GM12892 (cell line): ENCODE measurements at regions not wholly inside any gene's neighbourhood (a gene's known extent, or its start where the extent isn't known, plus 50 kb on each side); places are given as distances from the start of the nearest gene placed in this dataset.
"Not testable (repeated sequence)": the region's sequence is repeated elsewhere in the genome, so short reads cannot be mapped to it uniquely, and the experiment has no call there.

Experiments used
- DNase-seq: peaks from one replicate; pipeline ENCODE4 v3.0.0; 2011; ENCODE audit not compliant: insufficient read length
- FAIRE-seq: peaks from 2 replicates; lab custom pipeline; 2011; peaks lifted over from hg19 to GRCh38; lab: Jason Lieb, UNC
- POLR2A ChIP-seq: IDR thresholded peaks from 2 replicates; pipeline ENCODE4 v1.6.1; 2011; ENCODE audit warnings: low read depth, low read length, control low read depth
- POLR2AphosphoS5 ChIP-seq: IDR thresholded peaks from 2 replicates; pipeline ENCODE4 v1.6.1; 2011; ENCODE audit warnings: low read depth, low read length, control low read depth
- TAF1 ChIP-seq: IDR thresholded peaks from 2 replicates; pipeline ENCODE4 v1.6.1; 2011; ENCODE audit warnings: low read depth, mild to moderate bottlenecking, control low read depth, low read length, borderline replicate concordance

DNA sequence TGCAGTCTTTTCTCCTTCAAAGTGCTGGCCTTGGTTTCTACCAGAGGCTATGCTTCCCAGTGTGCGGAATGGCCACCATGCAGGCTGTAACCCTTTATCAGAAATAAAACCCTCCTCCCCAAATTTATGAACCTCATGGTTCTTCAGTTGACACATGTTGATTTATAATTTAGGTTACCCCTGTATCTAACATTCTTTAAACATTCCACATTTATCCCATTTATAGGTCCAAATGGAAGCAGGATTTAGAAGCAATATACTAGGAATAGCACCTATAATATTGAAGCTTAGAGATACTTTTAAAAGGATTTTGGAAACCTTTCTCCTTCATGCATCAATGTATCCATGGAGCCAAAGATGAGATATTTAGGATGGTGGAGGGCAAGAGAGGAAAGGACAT lies 438.8 kb upstream of the C16orf82 start:
- DNase-seq, result no peak
- TF ChIP-seq TAF1 (no peak), POLR2A (no peak), POLR2AphosphoS5 (no peak)
- FAIRE-seq, result no peak

DNA sequence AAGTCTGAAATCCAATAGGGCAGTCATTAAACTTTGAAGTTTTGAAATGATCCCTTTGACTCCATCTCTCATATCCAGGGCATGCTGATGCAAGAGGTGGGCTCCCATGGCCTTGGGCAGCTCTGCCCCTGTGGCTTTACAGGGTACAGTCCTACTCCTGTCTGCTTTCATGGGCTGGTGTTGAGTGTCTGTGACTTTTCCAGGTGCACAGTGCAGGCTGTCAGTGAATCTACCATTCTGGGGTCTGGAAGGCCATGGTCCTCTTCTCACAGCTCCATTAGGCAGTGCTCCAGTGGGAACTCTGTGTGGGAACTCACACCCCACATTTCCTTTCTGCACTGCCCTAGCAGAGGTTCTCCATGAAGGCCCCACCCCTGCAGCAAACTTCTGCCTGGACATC lies 435.4 kb upstream of the C16orf82 start:
- not testable (repeated sequence) for DNase-seq, FAIRE-seq

DNA sequence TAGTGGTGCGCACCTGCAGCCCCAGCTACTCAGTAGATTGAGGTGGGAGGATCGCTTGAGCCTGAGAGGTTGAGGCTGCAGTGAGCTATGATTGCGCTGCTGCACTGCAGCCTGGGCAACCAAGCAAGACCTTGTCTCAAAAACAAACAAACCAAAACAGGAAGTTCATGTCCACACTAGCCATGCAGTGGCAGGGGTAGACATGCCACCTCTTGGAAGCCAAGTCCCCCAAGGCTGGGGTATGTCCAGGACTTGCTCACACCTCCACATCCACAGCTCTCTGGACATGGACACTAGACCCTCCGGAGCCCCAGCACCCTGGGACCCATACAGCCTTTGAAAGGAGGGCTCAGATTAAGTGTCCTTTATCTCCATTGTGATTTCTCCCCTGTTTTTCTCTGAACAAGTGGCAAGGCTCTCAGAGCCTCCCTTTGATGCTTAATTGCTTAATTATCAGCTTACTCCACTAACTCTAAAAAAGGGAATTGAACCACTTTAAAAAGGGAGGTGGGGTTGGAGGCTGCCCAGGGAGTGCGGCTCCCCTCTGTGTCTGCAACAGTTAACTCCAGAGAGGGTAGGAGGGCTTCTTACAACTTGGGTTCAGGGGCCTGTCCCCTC lies 424.6 kb upstream of the C16orf82 start:
- DNase-seq (no peak), FAIRE-seq (no peak)
- no peak for TF ChIP-seq POLR2AphosphoS5
- no peak for TF ChIP-seq TAF1
- TF ChIP-seq POLR2A, result no peak

DNA sequence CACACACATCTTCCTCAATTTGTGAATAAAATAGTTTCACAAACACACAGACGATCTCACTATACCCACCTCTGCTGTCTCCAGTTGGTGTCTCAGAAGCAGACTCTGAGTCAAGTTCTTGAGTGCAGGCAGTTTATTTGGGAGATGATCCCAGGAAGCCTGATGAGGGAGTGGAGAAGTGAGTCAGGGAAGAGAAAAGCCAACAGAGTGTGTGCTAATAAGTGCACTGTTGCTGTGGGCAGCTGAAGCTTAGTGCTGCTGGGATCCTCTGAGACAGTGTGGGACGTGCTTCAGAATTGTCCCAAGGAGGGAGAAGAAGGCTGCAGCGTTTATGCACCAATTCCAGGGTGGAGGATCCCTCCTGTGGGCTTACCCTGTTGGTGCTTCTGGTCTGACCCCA lies 423.2 kb upstream of the C16orf82 start:
- no peak for FAIRE-seq
- no peak for TF ChIP-seq POLR2AphosphoS5
- TF ChIP-seq POLR2A, result no peak
- no peak for TF ChIP-seq TAF1
- no peak for DNase-seq

DNA sequence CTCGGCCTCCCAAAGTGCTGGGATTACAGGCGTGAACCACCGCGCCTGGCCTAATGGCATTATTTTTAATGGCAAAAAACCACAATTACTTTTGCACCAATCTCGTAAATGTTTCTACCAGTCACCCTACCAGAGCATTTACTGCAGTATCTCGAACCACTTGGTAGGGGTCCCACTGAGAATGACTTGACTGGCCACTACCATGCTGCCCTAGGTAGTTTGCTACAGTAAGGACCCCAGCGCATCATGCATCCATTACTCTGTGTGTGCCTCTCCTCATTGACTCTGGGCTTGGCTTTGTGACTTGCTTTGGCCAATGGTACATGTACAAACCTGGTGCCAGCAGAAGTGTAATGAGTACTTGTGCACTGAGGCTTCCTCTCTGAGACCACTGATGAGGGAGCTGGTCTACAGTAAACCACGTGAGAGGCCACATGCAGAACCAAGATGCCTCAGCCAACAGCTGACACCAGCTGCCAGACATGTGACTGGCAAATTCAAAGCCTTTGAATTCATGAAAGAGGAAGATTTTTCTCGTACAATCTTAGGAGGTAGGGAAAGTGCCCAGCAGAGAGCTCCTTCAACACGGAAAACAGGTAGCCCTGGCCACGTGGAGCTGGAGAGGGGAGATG lies 421.7 kb upstream of the C16orf82 start:
- FAIRE-seq (no peak), DNase-seq (no peak)
- TF ChIP-seq TAF1 (no peak), POLR2A (no peak), POLR2AphosphoS5 (no peak)

DNA sequence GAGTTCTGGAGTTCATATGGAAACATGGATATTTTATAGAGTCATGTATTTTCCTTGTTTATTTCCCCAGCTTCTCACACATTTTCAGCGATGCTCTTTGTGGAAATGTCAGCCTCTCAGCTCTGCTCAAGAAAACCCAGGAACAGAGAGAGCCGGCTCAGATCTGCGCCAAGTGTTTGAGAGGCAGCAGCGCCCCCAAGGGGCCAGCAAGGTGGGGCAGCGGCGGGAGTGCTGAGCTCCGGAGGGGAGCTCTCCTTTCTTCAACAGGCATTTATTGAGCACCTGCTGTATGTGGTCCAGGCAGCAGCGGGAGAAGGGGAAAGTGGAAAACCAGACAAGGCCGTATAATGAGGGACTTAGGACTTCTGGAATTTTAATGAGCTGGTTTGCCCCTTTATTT lies 421.1 kb upstream of the C16orf82 start:
- DNase-seq (no peak), FAIRE-seq (no peak)
- TF ChIP-seq TAF1, result no peak
- TF ChIP-seq POLR2A, result no peak
- no peak for TF ChIP-seq POLR2AphosphoS5

DNA sequence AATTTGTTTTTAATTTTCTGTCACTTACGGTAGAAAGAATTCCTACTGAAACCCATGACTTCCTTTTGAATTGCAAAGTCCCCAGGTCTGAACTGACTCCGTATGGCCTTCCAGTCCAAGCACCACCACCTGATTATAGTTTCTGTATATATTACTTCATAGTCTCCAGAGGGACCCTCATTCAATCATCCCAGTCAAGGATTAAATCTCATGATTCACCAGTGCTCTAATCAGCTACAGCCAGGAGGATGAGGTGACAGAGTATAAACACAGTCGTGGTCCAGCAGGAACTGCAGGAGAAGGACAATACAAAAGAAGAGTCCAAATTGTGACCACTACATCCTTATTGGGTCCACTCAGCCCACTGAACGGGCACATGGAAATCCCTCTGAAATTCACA lies 418.9 kb upstream of the C16orf82 start:
- DNase-seq (no peak), FAIRE-seq (no peak)
- no peak for TF ChIP-seq TAF1
- TF ChIP-seq POLR2A, result no peak
- TF ChIP-seq POLR2AphosphoS5, result no peak

DNA sequence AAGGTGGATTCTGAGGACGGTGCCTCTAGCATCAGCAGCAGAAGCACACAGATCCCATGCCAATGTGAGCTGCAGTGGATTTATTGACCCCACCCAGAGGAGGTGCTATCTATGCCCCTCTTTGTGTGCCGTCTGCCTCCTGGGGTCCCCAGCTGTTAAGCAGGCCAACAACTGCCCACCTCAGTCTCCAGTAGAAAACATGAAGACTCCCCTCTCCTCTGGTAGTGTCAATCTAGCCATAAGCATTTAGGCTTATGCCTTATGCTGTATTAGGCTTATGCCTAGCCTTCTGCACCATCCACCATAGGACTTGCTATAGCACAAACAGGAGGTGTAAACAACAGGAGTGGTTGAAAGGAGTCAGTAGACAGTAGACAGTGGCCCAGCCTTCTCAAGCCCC lies 417.9 kb upstream of the C16orf82 start:
- TF ChIP-seq POLR2AphosphoS5 (no peak), TAF1 (no peak), POLR2A (no peak)
- DNase-seq (no peak), FAIRE-seq (no peak)

DNA sequence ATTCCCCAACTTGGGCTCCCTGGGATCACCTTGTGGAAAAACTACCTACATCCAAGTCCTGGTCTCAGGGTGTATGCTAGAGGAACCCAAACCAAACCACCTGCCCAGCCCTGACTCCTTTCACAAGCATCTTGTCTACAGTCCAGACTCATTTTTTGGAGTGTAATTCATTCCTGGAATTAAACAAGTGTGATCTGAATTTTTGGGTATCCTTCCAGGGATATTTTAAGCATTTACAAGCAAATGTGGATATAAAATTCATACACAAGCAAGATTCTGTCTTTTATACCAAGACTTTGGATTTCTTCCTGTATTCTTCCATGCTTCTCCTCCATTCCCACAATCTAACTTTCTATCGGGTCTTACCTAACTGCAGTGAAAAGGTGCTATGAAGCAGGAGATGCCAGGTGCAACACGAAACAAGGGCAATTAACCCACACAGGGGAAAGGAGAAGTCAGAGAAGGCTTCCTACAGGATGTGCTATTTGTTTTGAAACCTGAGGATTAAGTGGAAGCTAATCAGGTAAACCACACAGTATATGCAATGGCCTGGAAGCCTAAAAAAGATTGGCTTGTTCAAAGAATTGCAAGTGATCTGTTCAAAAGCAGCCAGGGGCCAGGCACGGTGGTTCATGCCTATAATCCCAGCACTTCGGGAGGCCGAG lies 417.2 kb upstream of the C16orf82 start:
- FAIRE-seq (no peak), DNase-seq (no peak)
- TF ChIP-seq POLR2A (no peak), POLR2AphosphoS5 (no peak), TAF1 (no peak)

DNA sequence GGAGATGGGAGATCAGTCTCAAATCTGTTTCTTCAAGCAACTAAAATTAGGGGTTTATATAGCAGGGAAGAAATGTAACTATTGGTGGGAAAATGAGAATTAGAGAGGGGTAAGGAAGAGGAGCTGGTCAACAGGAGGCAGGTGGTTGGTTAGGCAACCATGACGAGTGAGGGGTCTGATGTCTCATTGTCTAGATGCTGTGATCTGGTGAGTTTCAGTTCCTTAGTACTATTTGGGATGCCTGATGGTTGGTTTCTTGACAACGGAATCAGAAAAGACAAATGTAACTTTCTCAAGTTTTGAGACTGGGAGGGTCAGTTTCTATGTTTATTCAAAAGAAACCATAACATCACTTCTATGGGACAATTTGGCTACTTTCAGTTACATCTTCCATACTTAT lies 415.3 kb upstream of the C16orf82 start:
- no peak for TF ChIP-seq TAF1
- no peak for TF ChIP-seq POLR2A
- TF ChIP-seq POLR2AphosphoS5, result no peak
- DNase-seq, result no peak
- no peak for FAIRE-seq

DNA sequence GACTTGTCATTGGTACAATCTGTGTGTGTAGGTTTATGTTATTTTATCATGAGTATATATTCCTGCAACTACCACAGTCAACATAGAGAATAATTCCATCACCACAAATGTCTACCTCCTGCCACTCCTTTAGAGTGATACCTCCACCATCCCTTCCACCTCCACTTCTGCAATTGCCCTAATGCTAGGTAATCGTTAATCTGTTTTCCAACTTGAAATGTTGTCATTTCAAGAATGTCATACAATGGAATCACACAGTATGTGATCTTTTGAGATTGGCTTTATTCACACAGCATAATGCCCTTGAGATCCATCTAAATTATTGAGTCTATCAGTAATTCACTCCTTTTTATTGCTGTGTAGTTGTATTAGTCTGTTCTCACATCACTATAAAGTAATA lies 414.8 kb upstream of the C16orf82 start:
- TF ChIP-seq POLR2A, result no peak
- TF ChIP-seq TAF1, result no peak
- TF ChIP-seq POLR2AphosphoS5, result no peak
- FAIRE-seq (no peak), DNase-seq (no peak)

DNA sequence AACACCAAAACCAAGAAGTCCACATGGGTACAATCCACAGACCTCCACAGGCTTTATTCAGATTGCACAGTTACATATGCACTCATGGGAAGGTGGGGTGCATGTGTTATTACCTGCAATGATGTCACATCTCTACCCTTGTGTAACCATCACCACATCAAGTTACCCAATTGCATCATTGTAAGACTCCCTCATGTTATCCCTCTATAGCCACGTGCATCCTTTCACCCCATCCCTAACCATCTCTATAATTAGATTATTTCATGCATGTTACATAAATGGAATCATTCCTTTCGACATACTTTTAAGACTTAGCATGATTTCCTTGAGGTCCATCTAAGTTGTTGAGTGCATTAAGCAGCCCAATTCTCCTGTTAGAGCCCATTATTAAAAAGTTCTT lies 408.2 kb upstream of the C16orf82 start:
- no peak for FAIRE-seq
- DNase-seq, result no peak
- TF ChIP-seq POLR2AphosphoS5 (no peak), POLR2A (no peak), TAF1 (no peak)

DNA sequence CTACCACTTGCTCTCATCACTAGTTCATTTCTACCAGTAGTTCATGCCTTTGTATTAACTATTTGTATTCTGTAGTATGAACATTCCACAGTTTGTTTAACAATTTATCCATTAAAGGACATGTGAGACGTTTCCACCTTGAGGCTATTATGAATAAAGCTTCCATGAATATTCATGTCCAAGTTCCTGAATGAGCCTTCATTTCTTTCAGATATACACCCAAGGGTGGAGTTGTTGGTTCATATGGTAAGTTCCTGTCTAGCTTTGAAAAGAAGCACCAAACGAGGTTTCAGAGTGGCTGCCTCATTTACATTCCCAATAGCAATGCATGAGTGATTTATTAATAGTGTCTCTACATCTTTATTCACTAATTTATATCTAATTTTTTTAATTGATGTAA lies 407.8 kb upstream of the C16orf82 start:
- TF ChIP-seq POLR2AphosphoS5, result no peak
- TF ChIP-seq POLR2A, result no peak
- TF ChIP-seq TAF1, result no peak
- DNase-seq (no peak), FAIRE-seq (no peak)

DNA sequence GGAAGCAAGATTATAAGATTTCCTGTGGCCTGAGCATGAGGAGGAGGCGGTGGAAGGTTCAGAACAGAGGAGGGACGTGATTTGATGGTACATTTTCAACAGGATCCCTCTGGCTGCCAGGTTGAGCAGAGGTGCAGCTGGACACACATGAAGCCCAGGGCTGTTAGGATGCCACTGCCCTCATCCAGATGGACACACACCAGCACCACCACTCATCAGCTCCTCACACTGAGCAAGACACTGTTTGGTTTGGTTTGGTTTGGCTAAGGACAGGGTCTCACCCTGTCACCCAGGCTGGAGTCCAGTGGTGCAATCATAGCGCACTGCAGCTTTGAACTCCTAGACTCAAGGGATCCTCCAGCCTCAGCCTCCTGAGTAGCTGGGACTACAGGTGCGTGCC lies 402.6 kb upstream of the C16orf82 start:
- FAIRE-seq (no peak), DNase-seq (no peak)
- no peak for TF ChIP-seq POLR2A
- no peak for TF ChIP-seq TAF1
- TF ChIP-seq POLR2AphosphoS5, result no peak
